Breast epithelium (tissue), 3 donors: ENCODE measurements at regions not wholly inside any gene's neighbourhood (a gene's known extent, or its start where the extent isn't known, plus 50 kb on each side); places are given as distances from the start of the nearest gene placed in this dataset.

ENCODE experiments used
- POLR2A ChIP-seq: fragments of 450-650 bp; IDR thresholded peaks from one replicate; pipeline ENCODE4 v1.6.1; 2016; ENCODE audit warnings: antibody characterized with exemption, mild to moderate bottlenecking, moderate library complexity
- TF ChIP-seq, protein P1 (sequence below), 3 donors: fragments of 450-650 bp; IDR thresholded peaks; one replicate each; pipeline ENCODE4 v1.5.1; 2016 to 2017; ENCODE audit warnings: antibody characterized with exemption in 3 of 3, mild to moderate bottlenecking in 3 of 3, moderate library complexity in 3 of 3

DNA sequence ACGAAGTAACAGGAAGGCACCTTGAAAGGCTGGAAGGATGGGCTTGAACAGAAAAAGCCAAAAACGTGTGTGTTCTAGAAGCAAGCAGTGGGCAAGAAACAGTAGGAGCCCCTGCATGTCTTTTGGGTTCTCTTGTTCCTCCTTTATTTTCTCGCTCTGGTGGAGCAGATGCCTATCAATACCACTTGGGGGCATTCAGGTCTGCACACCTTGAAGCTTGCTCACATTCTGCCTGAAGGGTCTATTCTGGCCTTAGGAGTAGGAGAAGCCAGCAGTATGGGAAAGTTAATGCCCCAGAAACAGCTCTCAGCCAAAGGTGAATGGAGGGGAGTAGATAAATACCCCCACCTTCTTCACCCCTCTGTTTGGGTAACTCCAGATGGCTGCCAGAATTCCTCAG is 204.5 kb downstream of the TXNL1 start:
- TF ChIP-seq, protein P1, sequence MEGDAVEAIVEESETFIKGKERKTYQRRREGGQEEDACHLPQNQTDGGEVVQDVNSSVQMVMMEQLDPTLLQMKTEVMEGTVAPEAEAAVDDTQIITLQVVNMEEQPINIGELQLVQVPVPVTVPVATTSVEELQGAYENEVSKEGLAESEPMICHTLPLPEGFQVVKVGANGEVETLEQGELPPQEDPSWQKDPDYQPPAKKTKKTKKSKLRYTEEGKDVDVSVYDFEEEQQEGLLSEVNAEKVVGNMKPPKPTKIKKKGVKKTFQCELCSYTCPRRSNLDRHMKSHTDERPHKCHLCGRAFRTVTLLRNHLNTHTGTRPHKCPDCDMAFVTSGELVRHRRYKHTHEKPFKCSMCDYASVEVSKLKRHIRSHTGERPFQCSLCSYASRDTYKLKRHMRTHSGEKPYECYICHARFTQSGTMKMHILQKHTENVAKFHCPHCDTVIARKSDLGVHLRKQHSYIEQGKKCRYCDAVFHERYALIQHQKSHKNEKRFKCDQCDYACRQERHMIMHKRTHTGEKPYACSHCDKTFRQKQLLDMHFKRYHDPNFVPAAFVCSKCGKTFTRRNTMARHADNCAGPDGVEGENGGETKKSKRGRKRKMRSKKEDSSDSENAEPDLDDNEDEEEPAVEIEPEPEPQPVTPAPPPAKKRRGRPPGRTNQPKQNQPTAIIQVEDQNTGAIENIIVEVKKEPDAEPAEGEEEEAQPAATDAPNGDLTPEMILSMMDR (IDR thresholded peaks at IDR 0.05), result no peak
- no peak for TF ChIP-seq POLR2A
